ENCODE measurements at regions not wholly inside any gene's neighbourhood (a gene's known extent, or its start where the extent isn't known, plus 50 kb on each side); places are given as distances from the start of the nearest gene placed in this dataset.

- Histone ChIP-seq H4K20me1 (ENCODE audit: control insufficient read depth, insufficient read depth, low read depth, low read length) (no peaks in the 10 kb centered on the region), H3K4me3 (ENCODE audit: low read length) (no peak overlapping the region), H3K27ac (ENCODE audit: low read depth, low read length) (no peak overlapping the region), H3K79me2 (ENCODE audit: control insufficient read depth, low read length) (no peaks in the 10 kb centered on the region), H3K9me3 (ENCODE audit: control insufficient read depth, insufficient read depth, low read length) (no peaks in the 10 kb centered on the region), H3K9me2 (replicated peaks; ENCODE audit: control insufficient read depth, low read length) (no peaks in the 10 kb centered on the region), H3K27me3 (ENCODE audit: control insufficient read depth, low read length) (no peaks in the 10 kb centered on the region), H3K4me1 (ENCODE audit: control insufficient read depth, low read length) (no peaks in the 10 kb centered on the region), H3K36me3 (ENCODE audit: control insufficient read depth, low read length) (no peaks in the 10 kb centered on the region), H3F3A (ENCODE audit: control insufficient read depth, insufficient read depth) (no peaks in the 10 kb centered on the region), H3K4me2 (ENCODE audit: low read length) (no peak overlapping the region)
- TF ChIP-seq CTCF (IDR thresholded peaks at IDR 0.05; ENCODE audit: low read depth, low read length, poor library complexity, severe bottlenecking) (no peak), EZH2phosphoT487 (IDR thresholded peaks at IDR 0.05; ENCODE audit: borderline replicate concordance, low read length) (no peak)
Measured at GRCh38 chr1:60878323-60878722, 204.0 kb upstream of the NFIA start.

- Histone ChIP-seq H3K27me3 (ENCODE audit: control insufficient read depth, low read length) (no peaks in the 10 kb centered on the region), H3K9me2 (replicated peaks; ENCODE audit: control insufficient read depth, low read length) (no peaks in the 10 kb centered on the region), H3K27ac (ENCODE audit: low read depth, low read length) (no peak overlapping the region), H4K20me1 (ENCODE audit: control insufficient read depth, insufficient read depth, low read depth, low read length) (no peaks in the 10 kb centered on the region), H3K79me2 (ENCODE audit: control insufficient read depth, low read length) (no peaks in the 10 kb centered on the region), H3K9me3 (ENCODE audit: control insufficient read depth, insufficient read depth, low read length) (no peaks in the 10 kb centered on the region), H3F3A (ENCODE audit: control insufficient read depth, insufficient read depth) (no peaks in the 10 kb centered on the region), H3K36me3 (ENCODE audit: control insufficient read depth, low read length) (no peaks in the 10 kb centered on the region), H3K4me2 (ENCODE audit: low read length) (no peak overlapping the region), H3K4me3 (ENCODE audit: low read length) (no peak overlapping the region), H3K4me1 (ENCODE audit: control insufficient read depth, low read length) (no peaks in the 10 kb centered on the region)
- TF ChIP-seq EZH2phosphoT487 (IDR thresholded peaks at IDR 0.05; ENCODE audit: borderline replicate concordance, low read length) (no peak), CTCF (IDR thresholded peaks at IDR 0.05; ENCODE audit: low read depth, low read length, poor library complexity, severe bottlenecking) (no peak)
Measured at GRCh38 chr1:60877376-60877775, 205.0 kb upstream of the NFIA start.

DNA sequence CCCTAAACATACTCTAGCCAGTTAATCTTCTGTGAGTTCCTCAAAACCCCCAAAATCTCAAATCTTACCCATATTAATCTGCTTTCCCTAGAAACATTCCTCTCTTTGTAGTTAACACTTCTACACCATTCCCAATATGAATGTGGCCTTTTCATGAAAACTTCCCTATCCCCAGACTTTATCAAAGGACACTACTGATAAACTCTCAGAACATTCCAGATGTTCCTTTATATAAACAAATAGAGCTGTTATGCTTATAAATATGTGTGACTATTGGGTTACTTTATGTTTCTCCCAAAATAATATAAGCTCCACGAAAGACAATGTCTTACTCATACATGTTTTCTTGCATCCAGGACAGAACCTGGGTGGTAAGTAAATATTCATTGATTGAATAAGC, 205.4 kb upstream of the NFIA start:
- Histone ChIP-seq H3K27ac (ENCODE audit: low read depth, low read length) (no peak overlapping the region), H3K4me1 (ENCODE audit: control insufficient read depth, low read length) (no peaks in the 10 kb centered on the region), H3F3A (ENCODE audit: control insufficient read depth, insufficient read depth) (no peaks in the 10 kb centered on the region), H3K9me2 (replicated peaks; ENCODE audit: control insufficient read depth, low read length) (no peaks in the 10 kb centered on the region), H3K27me3 (ENCODE audit: control insufficient read depth, low read length) (no peaks in the 10 kb centered on the region), H3K36me3 (ENCODE audit: control insufficient read depth, low read length) (no peaks in the 10 kb centered on the region), H3K79me2 (ENCODE audit: control insufficient read depth, low read length) (no peaks in the 10 kb centered on the region), H4K20me1 (ENCODE audit: control insufficient read depth, insufficient read depth, low read depth, low read length) (no peaks in the 10 kb centered on the region), H3K9me3 (ENCODE audit: control insufficient read depth, insufficient read depth, low read length) (no peaks in the 10 kb centered on the region), H3K4me3 (ENCODE audit: low read length) (no peak overlapping the region), H3K4me2 (ENCODE audit: low read length) (no peak overlapping the region)
- no peak for TF ChIP-seq CTCF (IDR thresholded peaks at IDR 0.05; ENCODE audit: low read depth, low read length, poor library complexity, severe bottlenecking)
- TF ChIP-seq EZH2phosphoT487 (IDR thresholded peaks at IDR 0.05; ENCODE audit: borderline replicate concordance, low read length) = no peak

DNA sequence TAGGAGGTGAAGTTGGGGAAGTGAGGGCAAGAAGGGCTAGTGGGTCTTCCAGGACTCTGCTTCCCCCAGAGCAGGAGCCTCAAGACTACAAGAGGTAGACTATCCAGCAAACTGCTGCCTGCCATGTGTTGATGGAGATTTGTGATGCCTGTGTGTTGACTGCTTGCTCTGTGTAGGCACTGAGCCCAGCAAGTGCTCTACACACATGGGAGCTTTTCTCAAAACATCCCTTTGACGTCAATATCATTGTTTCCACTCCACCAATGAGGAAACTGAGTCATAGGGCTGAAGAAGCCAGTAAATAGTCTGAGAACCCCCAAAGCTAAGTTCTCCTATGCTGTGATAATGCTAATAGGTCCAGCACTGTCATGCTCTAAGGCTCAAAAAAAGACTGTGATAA, 207.2 kb upstream of the NFIA start:
- Histone ChIP-seq H3K27me3 (ENCODE audit: control insufficient read depth, low read length) (no peaks in the 10 kb centered on the region), H3K4me1 (ENCODE audit: control insufficient read depth, low read length) (peaks cover 4% of the 10 kb centered on the region), H4K20me1 (ENCODE audit: control insufficient read depth, insufficient read depth, low read depth, low read length) (no peaks in the 10 kb centered on the region), H3K27ac (ENCODE audit: low read depth, low read length) (no peak overlapping the region), H3F3A (ENCODE audit: control insufficient read depth, insufficient read depth) (no peaks in the 10 kb centered on the region), H3K36me3 (ENCODE audit: control insufficient read depth, low read length) (no peaks in the 10 kb centered on the region), H3K9me3 (ENCODE audit: control insufficient read depth, insufficient read depth, low read length) (no peaks in the 10 kb centered on the region), H3K79me2 (ENCODE audit: control insufficient read depth, low read length) (no peaks in the 10 kb centered on the region), H3K9me2 (replicated peaks; ENCODE audit: control insufficient read depth, low read length) (no peaks in the 10 kb centered on the region), H3K4me2 (ENCODE audit: low read length) (no peak overlapping the region), H3K4me3 (ENCODE audit: low read length) (no peak overlapping the region)
- no peak for TF ChIP-seq EZH2phosphoT487 (IDR thresholded peaks at IDR 0.05; ENCODE audit: borderline replicate concordance, low read length)
- TF ChIP-seq CTCF (IDR thresholded peaks at IDR 0.05; ENCODE audit: low read depth, low read length, poor library complexity, severe bottlenecking) = no peak

All from DOHH2 (cell line).